RWPE1 (cell line): ENCODE measurements at regions not wholly inside any gene's neighbourhood (a gene's known extent, or its start where the extent isn't known, plus 50 kb on each side); places are given as distances from the start of the nearest gene placed in this dataset.
A peak's percentile ranks its signal among the peaks of the same experiment; 100 is the strongest.

ENCODE experiments used
- CTCF ChIA-PET: fragments of 350-600 bp; sonication (Branson Sonifier 250); formaldehyde crosslinking; extraction: SDS; loops from one replicate; lab custom pipeline; 2021; lab: Yijun Ruan, JAX
- POLR2A ChIA-PET: fragments of 400-600 bp; formaldehyde crosslinking; extraction: SDS; loops from one replicate; lab custom pipeline; 2020; ENCODE audit warnings: antibody characterized with exemption; ENCODE audit not compliant: low non-redundant PET; lab: Yijun Ruan, JAX
- DNase-seq: peaks from one replicate; pipeline ENCODE4 v3.0.0; 2012; ENCODE audit warnings: low spot score
- H3K27ac ChIP-seq: fragments of 450-650 bp; 2 replicates; pipeline ENCODE4 v1.5.1; 2017
- TF ChIP-seq, protein P1 (sequence below): fragments of 450-650 bp; conservative IDR thresholded peaks from 2 replicates; pipeline ENCODE4 v1.5.1; 2017; ENCODE audit warnings: low read depth, mild to moderate bottlenecking

DNA sequence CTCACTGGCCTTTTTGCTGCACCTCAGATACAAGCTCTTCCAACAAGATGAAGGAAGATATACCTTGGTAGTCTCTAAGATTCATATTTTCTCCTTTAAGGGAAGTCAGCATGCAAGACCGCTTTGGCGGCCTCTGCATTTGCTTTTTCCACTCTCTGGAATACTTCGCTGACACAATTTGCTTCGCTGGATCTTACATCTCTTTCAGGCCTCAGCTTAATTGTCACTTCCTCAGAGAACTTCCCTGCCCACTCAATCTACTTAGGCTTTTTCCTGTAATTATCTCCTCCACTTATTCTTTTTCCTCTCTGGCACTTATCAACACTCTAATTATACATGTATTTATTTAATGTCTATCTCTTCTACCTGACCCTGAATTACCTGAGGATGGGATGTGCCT, 1131.1 kb upstream of the WWC1 start:
- no peak overlapping the region for H3K27ac ChIP-seq
- no peak for DNase-seq
- TF ChIP-seq, protein P1, sequence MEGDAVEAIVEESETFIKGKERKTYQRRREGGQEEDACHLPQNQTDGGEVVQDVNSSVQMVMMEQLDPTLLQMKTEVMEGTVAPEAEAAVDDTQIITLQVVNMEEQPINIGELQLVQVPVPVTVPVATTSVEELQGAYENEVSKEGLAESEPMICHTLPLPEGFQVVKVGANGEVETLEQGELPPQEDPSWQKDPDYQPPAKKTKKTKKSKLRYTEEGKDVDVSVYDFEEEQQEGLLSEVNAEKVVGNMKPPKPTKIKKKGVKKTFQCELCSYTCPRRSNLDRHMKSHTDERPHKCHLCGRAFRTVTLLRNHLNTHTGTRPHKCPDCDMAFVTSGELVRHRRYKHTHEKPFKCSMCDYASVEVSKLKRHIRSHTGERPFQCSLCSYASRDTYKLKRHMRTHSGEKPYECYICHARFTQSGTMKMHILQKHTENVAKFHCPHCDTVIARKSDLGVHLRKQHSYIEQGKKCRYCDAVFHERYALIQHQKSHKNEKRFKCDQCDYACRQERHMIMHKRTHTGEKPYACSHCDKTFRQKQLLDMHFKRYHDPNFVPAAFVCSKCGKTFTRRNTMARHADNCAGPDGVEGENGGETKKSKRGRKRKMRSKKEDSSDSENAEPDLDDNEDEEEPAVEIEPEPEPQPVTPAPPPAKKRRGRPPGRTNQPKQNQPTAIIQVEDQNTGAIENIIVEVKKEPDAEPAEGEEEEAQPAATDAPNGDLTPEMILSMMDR, result no peak
- POLR2A ChIA-PET, result no interaction called here
- CTCF ChIA-PET, result no interaction called here

DNA sequence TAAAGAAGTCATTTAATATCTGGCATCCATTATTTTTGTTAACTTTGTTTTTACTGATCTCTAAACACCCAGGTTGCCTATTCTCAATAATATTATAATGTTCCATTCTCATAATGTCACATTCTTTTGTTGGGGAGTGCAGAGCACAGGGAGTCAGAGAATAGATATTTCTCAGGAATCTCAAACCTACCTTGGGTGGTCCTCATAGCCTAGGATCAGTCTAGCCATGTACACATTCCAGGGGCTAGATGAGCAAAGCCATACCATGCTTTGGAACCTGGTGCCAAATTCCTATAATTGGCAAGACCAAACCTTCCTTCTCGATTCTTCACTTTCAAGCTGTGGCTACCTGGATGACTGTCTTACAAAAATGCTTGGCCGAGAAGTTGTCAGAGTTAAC, 1124.7 kb upstream of the WWC1 start:
- TF ChIP-seq, protein P1, result no peak
- no peak for DNase-seq
- POLR2A ChIA-PET, result no interaction called here
- H3K27ac ChIP-seq, result no peak overlapping the region
- CTCF ChIA-PET, result interaction anchor here (1.4 kb wide), 1 partner anchor 23 kb away, joined by 3 read pairs; no protein-coding TSS in a partner anchor

DNA sequence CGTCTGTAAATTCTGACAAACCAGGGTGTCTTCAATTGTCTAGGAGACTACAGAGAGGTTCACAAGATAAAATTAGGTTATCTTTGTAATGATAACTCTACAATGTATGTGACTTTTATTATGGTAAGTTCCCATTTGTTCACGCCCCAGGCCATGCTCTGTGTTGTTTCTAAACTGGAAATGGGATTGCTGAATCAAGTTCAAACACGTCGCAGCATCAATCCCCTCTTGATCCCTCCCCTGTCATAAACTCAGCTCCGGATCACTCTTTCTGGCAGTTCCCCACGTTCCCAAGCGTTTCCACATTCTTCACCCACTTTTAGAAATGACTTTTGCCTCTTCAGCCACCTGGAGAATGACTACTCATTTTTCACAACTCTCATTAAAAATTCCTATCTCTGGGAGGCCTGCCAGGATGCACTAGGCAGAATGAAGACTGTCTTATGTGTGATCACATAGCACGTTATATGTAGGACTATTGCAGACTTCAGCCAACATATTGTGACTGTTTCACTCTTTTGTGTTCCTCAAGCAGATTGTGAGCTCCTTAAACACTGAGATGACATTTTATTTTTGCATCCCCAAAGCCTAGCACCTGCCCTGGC, 1124.2 kb upstream of the WWC1 start:
- H3K27ac ChIP-seq, result no peak overlapping the region
- TF ChIP-seq, protein P1, result no peak
- peak; percentile 47 for DNase-seq
- ChIA-PET POLR2A (no interaction called here), CTCF (interaction anchor here (1.4 kb wide), 1 partner anchor 23 kb away, joined by 3 read pairs; no protein-coding TSS in a partner anchor)

DNA sequence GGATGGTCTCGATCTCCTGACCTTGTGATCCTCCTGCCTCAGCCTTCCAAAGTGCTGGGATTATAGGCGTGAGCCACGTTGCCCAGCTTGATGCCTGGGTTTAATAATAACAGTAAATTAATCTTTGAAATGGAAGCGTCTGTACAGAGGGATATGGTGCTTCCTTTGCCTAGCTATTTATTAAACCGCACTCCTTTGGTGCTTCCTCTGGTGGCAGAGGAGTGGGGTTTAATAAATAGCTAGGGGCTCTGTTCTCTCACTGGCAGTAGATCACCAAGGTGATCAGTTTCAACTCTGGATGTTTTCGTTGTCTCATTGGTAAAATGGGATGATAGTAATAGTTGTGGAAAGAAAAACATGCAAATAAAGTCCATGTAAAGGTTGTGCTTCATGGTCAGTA, 1122.5 kb upstream of the WWC1 start:
- TF ChIP-seq, protein P1, result no peak
- POLR2A ChIA-PET, result no interaction called here
- CTCF ChIA-PET, result interaction anchor here (0.5 to 0.6 kb wide), 2 partner anchors 348 to 1944 kb away, joined by 3 read pairs; no protein-coding TSS in a partner anchor

DNA sequence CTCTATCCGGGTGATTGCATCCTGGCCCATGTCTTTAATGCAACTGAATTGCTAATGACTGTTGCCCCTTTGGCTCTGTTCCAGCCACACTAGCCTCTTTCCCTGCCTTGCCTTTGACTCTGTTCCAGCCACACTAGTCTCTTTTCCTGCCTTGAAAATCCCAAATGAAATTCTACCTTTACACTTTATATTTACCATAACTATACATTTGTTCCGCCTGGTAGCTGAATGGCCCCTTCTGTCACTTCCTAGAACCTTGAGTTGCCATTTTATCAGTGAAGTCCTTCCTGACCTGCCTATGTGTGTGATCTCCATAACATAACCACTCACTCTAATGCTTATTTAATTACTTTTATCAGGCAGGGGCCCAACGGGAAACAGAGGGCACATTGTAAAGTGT, 1120.4 kb upstream of the WWC1 start:
- CTCF ChIA-PET, result interaction anchor here (1.0 kb wide), 1 partner anchor 69 kb away, joined by 3 read pairs; no protein-coding TSS in a partner anchor
- TF ChIP-seq, protein P1, result no peak
- POLR2A ChIA-PET, result no interaction called here
- H3K27ac ChIP-seq, result no peak overlapping the region
- DNase-seq, result no peak

More for the DNA sequence above, 1122.5 kb upstream of the WWC1 start:
- no peak for DNase-seq
- no peak overlapping the region for H3K27ac ChIP-seq

DNA sequence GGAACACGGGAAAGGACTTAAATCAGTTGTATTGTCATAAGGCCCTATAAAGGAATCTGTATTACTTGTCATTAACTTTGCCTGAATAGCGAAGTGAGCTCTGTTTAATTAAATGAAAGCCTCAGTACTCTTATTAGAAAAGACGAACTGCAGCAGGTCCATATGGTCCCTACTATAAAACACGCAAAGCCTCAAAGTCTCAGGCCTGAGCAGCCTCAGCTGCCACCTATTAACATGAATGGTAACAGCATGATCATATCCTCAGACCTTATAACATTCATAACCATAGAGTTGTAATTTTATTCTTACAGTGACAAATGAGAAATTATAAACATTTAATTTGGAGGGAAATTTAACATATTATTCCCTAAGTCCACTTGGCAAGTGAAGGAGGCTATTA, 1113.7 kb upstream of the WWC1 start:
- TF ChIP-seq, protein P1, result no peak
- no peak overlapping the region for H3K27ac ChIP-seq
- DNase-seq, result no peak
- ChIA-PET POLR2A (no interaction called here), CTCF (no interaction called here)
